Large intestine (tissue), 3 donors: ENCODE measurements at regions not wholly inside any gene's neighbourhood (a gene's known extent, or its start where the extent isn't known, plus 50 kb on each side); places are given as distances from the start of the nearest gene placed in this dataset.

Source experiments
- DNase-seq, 2 donors: peaks; one replicate each; pipeline versions ENCODE4 v3.0.0 to v3.0.0-alpha.2; 2013
- H3K27ac ChIP-seq: one replicate; pipeline ENCODE4 v1.5.1; 2013; ENCODE audit warnings: low read length
- H3K27me3 ChIP-seq: 2 replicates; pipeline ENCODE4 v1.6.1; 2013; ENCODE audit warnings: low read length; ENCODE audit not compliant: control insufficient read depth, insufficient read depth
- H3K36me3 ChIP-seq: 2 replicates; pipeline ENCODE4 v1.6.1; 2013; ENCODE audit warnings: low read length; ENCODE audit not compliant: control insufficient read depth, insufficient read depth
- H3K4me1 ChIP-seq: one replicate; pipeline ENCODE4 v1.6.1; 2013; ENCODE audit warnings: low read length; ENCODE audit not compliant: control insufficient read depth, insufficient read depth
- H3K4me3 ChIP-seq: one replicate; pipeline ENCODE4 v1.5.1; 2013; ENCODE audit warnings: low read length
- H3K9me3 ChIP-seq: one replicate; pipeline ENCODE4 v1.6.1; 2013; ENCODE audit warnings: mild to moderate bottlenecking, low read depth, low read length, moderate library complexity; ENCODE audit not compliant: control insufficient read depth
- WGBS: methylation state at CpG from one replicate; pipeline ENCODE4 v1.1.5; 2013; ENCODE audit warnings: low lambda C conversion rate; ENCODE audit not compliant: insufficient coverage; 5-methylcytosine and 5-hydroxymethylcytosine counted together

GRCh38 chr1:5643360-5644107 is 348.7 kb downstream of the NPHP4 start:
- H3K4me3 ChIP-seq: no peak overlapping the region
- H3K27ac ChIP-seq: no peak overlapping the region
- no peaks in the 10 kb centered on the region for H3K27me3 ChIP-seq
- no peak for DNase-seq
- no peaks in the 10 kb centered on the region for H3K9me3 ChIP-seq
- no CpG with 5 or more reads among the region's 15 CpGs for WGBS
- H3K36me3 ChIP-seq: no peaks in the 10 kb centered on the region
- no peaks in the 10 kb centered on the region for H3K4me1 ChIP-seq

- Histone ChIP-seq H3K9me3 (no peaks in the 10 kb centered on the region), H3K4me3 (no peak overlapping the region), H3K36me3 (no peaks in the 10 kb centered on the region), H3K4me1 (no peaks in the 10 kb centered on the region), H3K27ac (no peak overlapping the region), H3K27me3 (no peaks in the 10 kb centered on the region)
- DNase-seq: no peak
- WGBS: no CpG with 5 or more reads among the region's 6 CpGs
Measured at GRCh38 chr1:5640845-5641244, 351.4 kb downstream of the NPHP4 start.

- Histone ChIP-seq H3K4me1 (no peaks in the 10 kb centered on the region), H3K9me3 (no peaks in the 10 kb centered on the region), H3K27me3 (no peaks in the 10 kb centered on the region), H3K36me3 (no peaks in the 10 kb centered on the region), H3K4me3 (no peak overlapping the region), H3K27ac (no peak overlapping the region)
- no peak for DNase-seq
- WGBS: no CpG with 5 or more reads among the region's 5 CpGs
Measured at GRCh38 chr1:5639106-5639722, 353.0 kb downstream of the NPHP4 start.

- Histone ChIP-seq H3K4me1 (no peaks in the 10 kb centered on the region), H3K27me3 (no peaks in the 10 kb centered on the region), H3K4me3 (no peak overlapping the region), H3K9me3 (no peaks in the 10 kb centered on the region), H3K27ac (no peak overlapping the region), H3K36me3 (no peaks in the 10 kb centered on the region)
- no peak for DNase-seq
- WGBS: no CpG with 5 or more reads among the region's 3 CpGs
Measured at GRCh38 chr1:5638582-5638981, 353.6 kb downstream of the NPHP4 start.

- 100% methylated on average over 1 of the region's 2 CpGs for WGBS
Measured at GRCh38 chr1:5637171-5637570, 355.1 kb downstream of the NPHP4 start.

GRCh38 chr1:5634893-5635292 is 357.3 kb downstream of the NPHP4 start:
- WGBS: no CpG with 5 or more reads among the region's 4 CpGs
- no peak for DNase-seq
- Histone ChIP-seq H3K27ac (no peak overlapping the region), H3K4me3 (no peak overlapping the region), H3K4me1 (no peaks in the 10 kb centered on the region), H3K27me3 (no peaks in the 10 kb centered on the region), H3K9me3 (no peaks in the 10 kb centered on the region), H3K36me3 (no peaks in the 10 kb centered on the region)

More at GRCh38 chr1:5637171-5637570, 355.1 kb downstream of the NPHP4 start:
- DNase-seq: no peak
- no peaks in the 10 kb centered on the region for H3K4me1 ChIP-seq
- no peaks in the 10 kb centered on the region for H3K9me3 ChIP-seq
- no peaks in the 10 kb centered on the region for H3K27me3 ChIP-seq
- no peak overlapping the region for H3K4me3 ChIP-seq
- H3K27ac ChIP-seq: no peak overlapping the region
- no peaks in the 10 kb centered on the region for H3K36me3 ChIP-seq

- H3K27ac ChIP-seq: no peak overlapping the region
- H3K36me3 ChIP-seq: no peaks in the 10 kb centered on the region
- H3K4me3 ChIP-seq: no peak overlapping the region
- no peaks in the 10 kb centered on the region for H3K4me1 ChIP-seq
- H3K9me3 ChIP-seq: no peaks in the 10 kb centered on the region
- no peak for DNase-seq
- WGBS: no CpG with 5 or more reads among the region's 10 CpGs
- no peaks in the 10 kb centered on the region for H3K27me3 ChIP-seq
Measured at GRCh38 chr1:5632814-5633213, 359.4 kb downstream of the NPHP4 start.

GRCh38 chr1:5632224-5632623 is 360.0 kb downstream of the NPHP4 start:
- Histone ChIP-seq H3K4me1 (no peaks in the 10 kb centered on the region), H3K36me3 (no peaks in the 10 kb centered on the region), H3K4me3 (no peak overlapping the region), H3K27ac (no peak overlapping the region), H3K9me3 (no peaks in the 10 kb centered on the region), H3K27me3 (no peaks in the 10 kb centered on the region)
- WGBS: no CpG with 5 or more reads among the region's 4 CpGs
- peak in 1 of 2 donors; percentile 43 for DNase-seq

DNA sequence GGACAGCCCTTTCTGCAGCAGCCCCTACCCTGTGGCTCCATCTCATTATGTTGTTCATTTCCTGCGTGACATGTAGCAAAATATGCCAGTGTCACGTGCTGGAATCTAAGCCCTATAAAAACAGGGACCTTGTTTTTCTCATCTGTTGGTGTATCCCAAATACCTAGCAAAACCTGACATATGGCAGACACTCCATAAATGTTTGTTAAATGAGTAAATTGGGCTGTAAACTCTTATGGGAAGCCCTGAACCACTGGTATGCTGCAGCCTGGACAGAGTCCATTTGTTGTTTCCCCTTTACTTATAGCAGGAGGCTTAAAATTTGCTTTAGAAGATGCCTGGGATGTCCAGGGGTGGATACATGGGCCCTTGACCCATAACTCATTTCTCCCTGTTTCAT is 363.8 kb downstream of the NPHP4 start:
- no peak overlapping the region for H3K27ac ChIP-seq
- H3K36me3 ChIP-seq: no peaks in the 10 kb centered on the region
- WGBS: no CpG with 5 or more reads among the region's 2 CpGs
- no peaks in the 10 kb centered on the region for H3K27me3 ChIP-seq
- H3K4me3 ChIP-seq: no peak overlapping the region
- H3K9me3 ChIP-seq: no peaks in the 10 kb centered on the region
- DNase-seq: no peak
- no peaks in the 10 kb centered on the region for H3K4me1 ChIP-seq

- no CpG with 5 or more reads among the region's 6 CpGs for WGBS
- no peaks in the 10 kb centered on the region for H3K9me3 ChIP-seq
- H3K27ac ChIP-seq: no peak overlapping the region
- no peaks in the 10 kb centered on the region for H3K36me3 ChIP-seq
- no peaks in the 10 kb centered on the region for H3K4me1 ChIP-seq
- H3K27me3 ChIP-seq: no peaks in the 10 kb centered on the region
- no peak overlapping the region for H3K4me3 ChIP-seq
- DNase-seq: no peak
Measured at GRCh38 chr1:5623399-5623798, 368.8 kb downstream of the NPHP4 start.

- Histone ChIP-seq H3K36me3 (no peaks in the 10 kb centered on the region), H3K27me3 (no peaks in the 10 kb centered on the region), H3K4me1 (no peaks in the 10 kb centered on the region), H3K4me3 (no peak overlapping the region), H3K9me3 (no peaks in the 10 kb centered on the region), H3K27ac (no peak overlapping the region)
- DNase-seq: no peak
- no CpG with 5 or more reads among the region's 7 CpGs for WGBS
Measured at GRCh38 chr1:5622412-5622811, 369.8 kb downstream of the NPHP4 start.
